ENCODE measurements at regions not wholly inside any gene's neighbourhood (a gene's known extent, or its start where the extent isn't known, plus 50 kb on each side); places are given as distances from the start of the nearest gene placed in this dataset.

- Histone ChIP-seq H2AK5ac (ENCODE audit: low read depth, low read length) (no peak overlapping the region), H2AK9ac (replicated peaks; ENCODE audit: low read depth, low read length, poor library complexity) (no peak overlapping the region), H3K27ac (ENCODE audit: insufficient read depth, low read length) (no peak overlapping the region), H3K23ac (ENCODE audit: low read depth, low read length) (no peak overlapping the region), H3K56ac (ENCODE audit: extremely low read depth, insufficient read depth, low read length) (no peak overlapping the region), H3K14ac (replicated peaks; ENCODE audit: low read depth, low read length) (no peak overlapping the region), H3K18ac (ENCODE audit: low read depth, low read length) (no peak overlapping the region), H3K79me1 (ENCODE audit: low read depth in 1 of 2, low read length in 2 of 2) (no peaks in the 10 kb centered on the region), H3K4ac (ENCODE audit: low read depth, low read length) (no peak overlapping the region), H3K27me3 (ENCODE audit: control insufficient read depth, insufficient read depth, low read length) (no peaks in the 10 kb centered on the region), H2BK120ac (ENCODE audit: low read depth, low read length) (no peak overlapping the region), H3K4me3 (ENCODE audit: insufficient read depth, low read depth, low read length) (no peak overlapping the region), H4K20me1 (ENCODE audit: insufficient read depth, low read length) (no peaks in the 10 kb centered on the region), H4K8ac (ENCODE audit: low read depth in 2 of 2, low read length in 2 of 2) (no peak overlapping the region), H3K9me3 (ENCODE audit: control insufficient read depth, insufficient read depth, low read length) (no peaks in the 10 kb centered on the region), H2BK15ac (ENCODE audit: low read depth, low read length) (no peak overlapping the region), H2BK20ac (ENCODE audit: low read depth, low read length) (no peak overlapping the region), H4K5ac (ENCODE audit: low read depth, low read length) (no peak overlapping the region), H4K91ac (ENCODE audit: insufficient read depth, low read depth, low read length) (no peak overlapping the region), H3K4me2 (ENCODE audit: low read depth, low read length) (no peak overlapping the region), H3K4me1 (ENCODE audit: control insufficient read depth, insufficient read depth, low read length) (no peaks in the 10 kb centered on the region), H2BK5ac (ENCODE audit: low read depth, low read length, poor library complexity, severe bottlenecking) (no peak overlapping the region), H3K36me3 (ENCODE audit: control insufficient read depth, insufficient read depth, low read length) (no peaks in the 10 kb centered on the region), H3K9me1 (ENCODE audit: insufficient read depth, low read length) (no peaks in the 10 kb centered on the region), H2AFZ (replicated peaks; ENCODE audit: low read length, poor library complexity) (no peak overlapping the region), H3K9ac (ENCODE audit: low read depth, low read length) (no peak overlapping the region)
- ChIA-PET CTCF (no interaction called here), POLR2A (ENCODE audit: unreplicated experiment) (no interaction called here)
- no CpG with 5 or more reads among the region's 1 CpG for WGBS, 2 experiments (ENCODE audit: extremely low coverage in 2 of 2, insufficient read length in 1 of 2)
- dilution Hi-C loops (cut with HindIII; ENCODE audit: low sequenced_read_pairs, unreplicated experiment) (no loop called here), in situ Hi-C loops (cut with MboI; ENCODE audit: low sequenced_read_pairs) (no loop called here), intact Hi-C loops (cut with micrococcal nuclease) (no loop called here)
- DNase-seq, result no peak
- TF ChIP-seq RFX5 (IDR thresholded peaks at IDR 0.05; ENCODE audit: low read depth, low read length) (no peak), RCOR1 (IDR thresholded peaks at IDR 0.05; ENCODE audit: insufficient replicate concordance, low read length) (no peak), POLR2A (IDR thresholded peaks at IDR 0.05; ENCODE audit: low read depth, low read length) (no peak), NFE2L2 (IDR thresholded peaks at IDR 0.05; ENCODE audit: low read depth, low read length) (no peak), MXI1 (IDR thresholded peaks at IDR 0.05; ENCODE audit: borderline replicate concordance, low read depth, low read length) (no peak), RAD21 (IDR thresholded peaks at IDR 0.05; ENCODE audit: low read length) (no peak), ELK1 (IDR thresholded peaks at IDR 0.05; ENCODE audit: borderline replicate concordance, low read depth, low read length) (no peak), USF2 (IDR thresholded peaks at IDR 0.05; ENCODE audit: low read depth, low read length) (no peak)
- no peak for ATAC-seq (ENCODE audit: low read depth)
- no TSS peak for BruUV-seq (replicated peaks)
Observed at GRCh38 chr17:71667661-71668060, 453.2 kb upstream of the SOX9 start.

All from IMR-90 (cell line).